GM23338 (cell line): ENCODE measurements at regions not wholly inside any gene's neighbourhood (a gene's known extent, or its start where the extent isn't known, plus 50 kb on each side); places are given as distances from the start of the nearest gene placed in this dataset.

Experiments used
- ATAC-seq: fragments of 200-7000 bp; cut with Tn5 transposase; 3 replicates; pipeline ENCODE4 v1.9.1; 2020
- DNase-seq: peaks from one replicate; pipeline ENCODE4 v3.0.0-alpha.2; 2015; ENCODE audit warnings: low spot score
- H2AFZ ChIP-seq: fragments of 200-600 bp; sonication (generic); 2 replicates; pipeline ENCODE4 v1.8.0; 2016; ENCODE audit warnings: antibody characterized with exemption, mild to moderate bottlenecking, moderate library complexity
- H3F3A ChIP-seq: fragments of 200-600 bp; sonication (generic); replicated peaks from 2 replicates; pipeline ENCODE4 v1.8.0; 2017; ENCODE audit warnings: antibody characterized with exemption, mixed run types, low read depth
- H3K27ac ChIP-seq: fragments of 200-600 bp; sonication (generic); 2 replicates; pipeline ENCODE4 v1.6.1; 2016; ENCODE audit warnings: low read depth
- H3K27me3 ChIP-seq: fragments of 200-600 bp; sonication (generic); 2 replicates; pipeline ENCODE4 v1.8.0; 2016; ENCODE audit warnings: mild to moderate bottlenecking, mixed run types, moderate library complexity; ENCODE audit not compliant: insufficient read depth
- H3K36me3 ChIP-seq: fragments of 200-600 bp; sonication (generic); 2 replicates; pipeline ENCODE4 v1.8.0; 2016; ENCODE audit warnings: mild to moderate bottlenecking; ENCODE audit not compliant: insufficient read depth
- H3K4me1 ChIP-seq: fragments of 200-600 bp; sonication (generic); 2 replicates; pipeline ENCODE4 v1.8.0; 2016; ENCODE audit warnings: mild to moderate bottlenecking, moderate library complexity; ENCODE audit not compliant: insufficient read depth
- H3K4me2 ChIP-seq: fragments of 200-600 bp; sonication (generic); 2 replicates; pipeline ENCODE4 v1.7.1; 2017; ENCODE audit warnings: mixed run types
- H3K4me3 ChIP-seq: fragments of 200-600 bp; sonication (generic); 2 replicates; pipeline ENCODE4 v1.6.1; 2016; ENCODE audit warnings: mixed run types
- H3K79me2 ChIP-seq: fragments of 200-600 bp; sonication (generic); replicated peaks from 2 replicates; pipeline ENCODE4 v1.8.0; 2017; ENCODE audit warnings: mild to moderate bottlenecking; ENCODE audit not compliant: insufficient read depth
- H3K9me2 ChIP-seq: fragments of 200-600 bp; sonication (generic); 2 replicates; pipeline ENCODE4 v1.8.0; 2017; ENCODE audit not compliant: insufficient read depth
- H4K20me1 ChIP-seq: fragments of 200-600 bp; sonication (generic); replicated peaks from 2 replicates; pipeline ENCODE4 v1.8.0; 2017; ENCODE audit warnings: mild to moderate bottlenecking; ENCODE audit not compliant: insufficient read depth
- H3K27ac Mint-ChIP-seq: 2 replicates; pipeline ENCODE4 v1.8.0; 2020; ENCODE audit warnings: inconsistent platforms, mild to moderate bottlenecking, moderate library complexity, mixed read lengths
- H3K27me3 Mint-ChIP-seq: 3 replicates; pipeline ENCODE4 v1.8.0; 2022; ENCODE audit warnings: low read depth, mild to moderate bottlenecking, moderate library complexity, mixed read lengths, inconsistent platforms; ENCODE audit not compliant: insufficient read depth, poor library complexity
- H3K36me3 Mint-ChIP-seq: 3 replicates; pipeline ENCODE4 v1.8.0; 2021; ENCODE audit warnings: low read depth, mild to moderate bottlenecking, inconsistent platforms, moderate library complexity, mixed read lengths
- H3K4me1 Mint-ChIP-seq: 3 replicates; pipeline ENCODE4 v1.8.0; 2020; ENCODE audit warnings: mild to moderate bottlenecking, inconsistent platforms, mixed read lengths
- H3K4me3 Mint-ChIP-seq: 3 replicates; pipeline ENCODE4 v1.8.0; 2021; ENCODE audit warnings: moderate library complexity, mild to moderate bottlenecking, inconsistent platforms, mixed read lengths
- H3K9me3 Mint-ChIP-seq: 3 replicates; pipeline ENCODE4 v1.8.0; 2020; ENCODE audit warnings: moderate library complexity, mild to moderate bottlenecking, inconsistent platforms, mixed read lengths
- EZH2 ChIP-seq: fragments of 200-600 bp; sonication (generic); IDR thresholded peaks from one replicate; pipeline ENCODE4 v1.8.0; 2017; ENCODE audit warnings: antibody characterized with exemption, mild to moderate bottlenecking, low read depth; ENCODE audit not compliant: unreplicated experiment
- POLR2AphosphoS5 ChIP-seq: IDR thresholded peaks from 2 replicates; pipeline ENCODE4 v1.6.1; 2016; ENCODE audit warnings: antibody characterized with exemption, low read depth
- STAT1 ChIP-seq: IDR thresholded peaks from one replicate; pipeline ENCODE4 v1.6.1; 2016; ENCODE audit warnings: antibody characterized with exemption; ENCODE audit not compliant: unreplicated experiment
- ZNF331 ChIP-seq: fragments of 250-450 bp; sonication (Bioruptor Pico); IDR thresholded peaks from 2 replicates; pipeline ENCODE4 v1.5.0; 2020; ENCODE audit warnings: low read depth, mild to moderate bottlenecking, moderate library complexity
- TF ChIP-seq, protein P1 (sequence below): IDR thresholded peaks from one replicate; pipeline ENCODE4 v1.6.1; 2018; ENCODE audit warnings: antibody characterized with exemption; ENCODE audit not compliant: unreplicated experiment
- TF ChIP-seq, protein P2 (sequence below): IDR thresholded peaks from 2 replicates; pipeline ENCODE4 v1.6.1; 2016; ENCODE audit warnings: antibody characterized with exemption
- TF ChIP-seq, protein P3 (sequence below): fragments of 250-450 bp; sonication (Bioruptor Pico); IDR thresholded peaks from 2 replicates; pipeline ENCODE4 v1.5.0; 2020; ENCODE audit warnings: mild to moderate bottlenecking, moderate library complexity

DNA sequence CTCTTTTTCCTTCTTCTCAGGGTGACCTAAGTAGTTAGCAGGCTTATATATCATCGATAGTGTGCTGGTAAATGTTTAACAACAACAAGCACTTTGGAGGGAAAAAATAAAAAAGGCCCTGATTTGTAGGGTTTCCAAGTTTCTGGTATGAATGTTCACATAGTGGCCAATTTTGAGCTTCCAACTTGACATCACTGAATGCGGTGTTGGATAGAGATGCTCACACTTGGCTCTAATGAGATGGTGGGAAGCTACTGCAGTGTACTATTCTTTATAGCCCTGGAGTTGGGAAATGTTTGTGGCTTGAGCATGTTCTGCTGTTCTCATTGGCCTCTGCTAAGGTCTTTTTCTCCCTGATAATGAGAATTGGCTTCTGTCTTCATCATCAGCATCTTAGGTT, 875.3 kb downstream of the PCDH7 start:
- no peaks in the 10 kb centered on the region for H3K36me3 Mint-ChIP-seq
- no peak overlapping the region for H3K4me3 ChIP-seq
- no peaks in the 10 kb centered on the region; the same call in 2 of the 3 replicates for H3K9me3 Mint-ChIP-seq
- 0 out of 2 replicates have a peak, but pooled peaks cover 6% of the 10 kb centered on the region for H3K4me1 ChIP-seq
- H3K27me3 ChIP-seq = no peaks in the 10 kb centered on the region
- ATAC-seq = no peak
- TF ChIP-seq ZNF331 (CRISPR knock-in tag) (no peak), STAT1 (no peak), POLR2AphosphoS5 (no peak), EZH2 (no peak)
- TF ChIP-seq, protein P1, sequence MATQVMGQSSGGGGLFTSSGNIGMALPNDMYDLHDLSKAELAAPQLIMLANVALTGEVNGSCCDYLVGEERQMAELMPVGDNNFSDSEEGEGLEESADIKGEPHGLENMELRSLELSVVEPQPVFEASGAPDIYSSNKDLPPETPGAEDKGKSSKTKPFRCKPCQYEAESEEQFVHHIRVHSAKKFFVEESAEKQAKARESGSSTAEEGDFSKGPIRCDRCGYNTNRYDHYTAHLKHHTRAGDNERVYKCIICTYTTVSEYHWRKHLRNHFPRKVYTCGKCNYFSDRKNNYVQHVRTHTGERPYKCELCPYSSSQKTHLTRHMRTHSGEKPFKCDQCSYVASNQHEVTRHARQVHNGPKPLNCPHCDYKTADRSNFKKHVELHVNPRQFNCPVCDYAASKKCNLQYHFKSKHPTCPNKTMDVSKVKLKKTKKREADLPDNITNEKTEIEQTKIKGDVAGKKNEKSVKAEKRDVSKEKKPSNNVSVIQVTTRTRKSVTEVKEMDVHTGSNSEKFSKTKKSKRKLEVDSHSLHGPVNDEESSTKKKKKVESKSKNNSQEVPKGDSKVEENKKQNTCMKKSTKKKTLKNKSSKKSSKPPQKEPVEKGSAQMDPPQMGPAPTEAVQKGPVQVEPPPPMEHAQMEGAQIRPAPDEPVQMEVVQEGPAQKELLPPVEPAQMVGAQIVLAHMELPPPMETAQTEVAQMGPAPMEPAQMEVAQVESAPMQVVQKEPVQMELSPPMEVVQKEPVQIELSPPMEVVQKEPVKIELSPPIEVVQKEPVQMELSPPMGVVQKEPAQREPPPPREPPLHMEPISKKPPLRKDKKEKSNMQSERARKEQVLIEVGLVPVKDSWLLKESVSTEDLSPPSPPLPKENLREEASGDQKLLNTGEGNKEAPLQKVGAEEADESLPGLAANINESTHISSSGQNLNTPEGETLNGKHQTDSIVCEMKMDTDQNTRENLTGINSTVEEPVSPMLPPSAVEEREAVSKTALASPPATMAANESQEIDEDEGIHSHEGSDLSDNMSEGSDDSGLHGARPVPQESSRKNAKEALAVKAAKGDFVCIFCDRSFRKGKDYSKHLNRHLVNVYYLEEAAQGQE = no peak
- TF ChIP-seq, protein P2, sequence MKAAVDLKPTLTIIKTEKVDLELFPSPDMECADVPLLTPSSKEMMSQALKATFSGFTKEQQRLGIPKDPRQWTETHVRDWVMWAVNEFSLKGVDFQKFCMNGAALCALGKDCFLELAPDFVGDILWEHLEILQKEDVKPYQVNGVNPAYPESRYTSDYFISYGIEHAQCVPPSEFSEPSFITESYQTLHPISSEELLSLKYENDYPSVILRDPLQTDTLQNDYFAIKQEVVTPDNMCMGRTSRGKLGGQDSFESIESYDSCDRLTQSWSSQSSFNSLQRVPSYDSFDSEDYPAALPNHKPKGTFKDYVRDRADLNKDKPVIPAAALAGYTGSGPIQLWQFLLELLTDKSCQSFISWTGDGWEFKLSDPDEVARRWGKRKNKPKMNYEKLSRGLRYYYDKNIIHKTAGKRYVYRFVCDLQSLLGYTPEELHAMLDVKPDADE = no peak
- TF ChIP-seq, protein P3, sequence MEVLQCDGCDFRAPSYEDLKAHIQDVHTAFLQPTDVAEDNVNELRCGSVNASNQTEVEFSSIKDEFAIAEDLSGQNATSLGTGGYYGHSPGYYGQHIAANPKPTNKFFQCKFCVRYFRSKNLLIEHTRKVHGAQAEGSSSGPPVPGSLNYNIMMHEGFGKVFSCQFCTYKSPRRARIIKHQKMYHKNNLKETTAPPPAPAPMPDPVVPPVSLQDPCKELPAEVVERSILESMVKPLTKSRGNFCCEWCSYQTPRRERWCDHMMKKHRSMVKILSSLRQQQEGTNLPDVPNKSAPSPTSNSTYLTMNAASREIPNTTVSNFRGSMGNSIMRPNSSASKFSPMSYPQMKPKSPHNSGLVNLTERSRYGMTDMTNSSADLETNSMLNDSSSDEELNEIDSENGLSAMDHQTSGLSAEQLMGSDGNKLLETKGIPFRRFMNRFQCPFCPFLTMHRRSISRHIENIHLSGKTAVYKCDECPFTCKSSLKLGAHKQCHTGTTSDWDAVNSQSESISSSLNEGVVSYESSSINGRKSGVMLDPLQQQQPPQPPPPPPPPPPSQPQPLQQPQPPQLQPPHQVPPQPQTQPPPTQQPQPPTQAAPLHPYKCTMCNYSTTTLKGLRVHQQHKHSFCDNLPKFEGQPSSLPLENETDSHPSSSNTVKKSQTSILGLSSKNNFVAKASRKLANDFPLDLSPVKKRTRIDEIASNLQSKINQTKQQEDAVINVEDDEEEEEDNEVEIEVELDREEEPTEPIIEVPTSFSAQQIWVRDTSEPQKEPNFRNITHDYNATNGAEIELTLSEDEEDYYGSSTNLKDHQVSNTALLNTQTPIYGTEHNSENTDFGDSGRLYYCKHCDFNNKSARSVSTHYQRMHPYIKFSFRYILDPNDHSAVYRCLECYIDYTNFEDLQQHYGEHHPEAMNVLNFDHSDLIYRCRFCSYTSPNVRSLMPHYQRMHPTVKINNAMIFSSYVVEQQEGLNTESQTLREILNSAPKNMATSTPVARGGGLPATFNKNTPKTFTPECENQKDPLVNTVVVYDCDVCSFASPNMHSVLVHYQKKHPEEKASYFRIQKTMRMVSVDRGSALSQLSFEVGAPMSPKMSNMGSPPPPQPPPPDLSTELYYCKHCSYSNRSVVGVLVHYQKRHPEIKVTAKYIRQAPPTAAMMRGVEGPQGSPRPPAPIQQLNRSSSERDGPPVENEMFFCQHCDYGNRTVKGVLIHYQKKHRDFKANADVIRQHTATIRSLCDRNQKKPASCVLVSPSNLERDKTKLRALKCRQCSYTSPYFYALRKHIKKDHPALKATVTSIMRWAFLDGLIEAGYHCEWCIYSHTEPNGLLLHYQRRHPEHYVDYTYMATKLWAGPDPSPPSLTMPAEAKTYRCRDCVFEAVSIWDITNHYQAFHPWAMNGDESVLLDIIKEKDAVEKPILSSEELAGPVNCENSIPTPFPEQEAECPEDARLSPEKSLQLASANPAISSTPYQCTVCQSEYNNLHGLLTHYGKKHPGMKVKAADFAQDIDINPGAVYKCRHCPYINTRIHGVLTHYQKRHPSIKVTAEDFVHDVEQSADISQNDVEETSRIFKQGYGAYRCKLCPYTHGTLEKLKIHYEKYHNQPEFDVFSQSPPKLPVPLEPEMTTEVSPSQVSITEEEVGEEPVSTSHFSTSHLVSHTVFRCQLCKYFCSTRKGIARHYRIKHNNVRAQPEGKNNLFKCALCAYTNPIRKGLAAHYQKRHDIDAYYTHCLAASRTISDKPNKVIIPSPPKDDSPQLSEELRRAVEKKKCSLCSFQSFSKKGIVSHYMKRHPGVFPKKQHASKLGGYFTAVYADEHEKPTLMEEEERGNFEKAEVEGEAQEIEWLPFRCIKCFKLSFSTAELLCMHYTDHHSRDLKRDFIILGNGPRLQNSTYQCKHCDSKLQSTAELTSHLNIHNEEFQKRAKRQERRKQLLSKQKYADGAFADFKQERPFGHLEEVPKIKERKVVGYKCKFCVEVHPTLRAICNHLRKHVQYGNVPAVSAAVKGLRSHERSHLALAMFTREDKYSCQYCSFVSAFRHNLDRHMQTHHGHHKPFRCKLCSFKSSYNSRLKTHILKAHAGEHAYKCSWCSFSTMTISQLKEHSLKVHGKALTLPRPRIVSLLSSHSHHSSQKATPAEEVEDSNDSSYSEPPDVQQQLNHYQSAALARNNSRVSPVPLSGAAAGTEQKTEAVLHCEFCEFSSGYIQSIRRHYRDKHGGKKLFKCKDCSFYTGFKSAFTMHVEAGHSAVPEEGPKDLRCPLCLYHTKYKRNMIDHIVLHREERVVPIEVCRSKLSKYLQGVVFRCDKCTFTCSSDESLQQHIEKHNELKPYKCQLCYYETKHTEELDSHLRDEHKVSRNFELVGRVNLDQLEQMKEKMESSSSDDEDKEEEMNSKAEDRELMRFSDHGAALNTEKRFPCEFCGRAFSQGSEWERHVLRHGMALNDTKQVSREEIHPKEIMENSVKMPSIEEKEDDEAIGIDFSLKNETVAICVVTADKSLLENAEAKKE (CRISPR knock-in tag) = no peak
- H3F3A ChIP-seq = no peaks in the 10 kb centered on the region
- no peak for DNase-seq
- no peaks in the 10 kb centered on the region for H3K27me3 Mint-ChIP-seq
- H3K36me3 ChIP-seq = no peaks in the 10 kb centered on the region
- H3K4me3 Mint-ChIP-seq = no peak overlapping the region
- H2AFZ ChIP-seq = no peak overlapping the region
- H3K4me1 Mint-ChIP-seq = peaks cover 2% of the 10 kb centered on the region; the same call in 1 of the 3 replicates
- H3K4me2 ChIP-seq = no peak overlapping the region
- H3K27ac Mint-ChIP-seq = no peak overlapping the region
- peaks cover 10% of the 10 kb centered on the region; the same call in 1 of the 2 replicates for H3K9me2 ChIP-seq
- no peaks in the 10 kb centered on the region for H4K20me1 ChIP-seq
- no peaks in the 10 kb centered on the region for H3K79me2 ChIP-seq
- H3K27ac ChIP-seq = no peak overlapping the region
